ENCODE measurements at regions not wholly inside any gene's neighbourhood (a gene's known extent, or its start where the extent isn't known, plus 50 kb on each side); places are given as distances from the start of the nearest gene placed in this dataset.
"Not testable (repeated sequence)": the region's sequence is repeated elsewhere in the genome, so short reads cannot be mapped to it uniquely, and the experiment has no call there.

- DNase-seq: no peak
Observed at GRCh38 chr4:84224522-84224921, 274.6 kb downstream of the NKX6-1 start.

DNA sequence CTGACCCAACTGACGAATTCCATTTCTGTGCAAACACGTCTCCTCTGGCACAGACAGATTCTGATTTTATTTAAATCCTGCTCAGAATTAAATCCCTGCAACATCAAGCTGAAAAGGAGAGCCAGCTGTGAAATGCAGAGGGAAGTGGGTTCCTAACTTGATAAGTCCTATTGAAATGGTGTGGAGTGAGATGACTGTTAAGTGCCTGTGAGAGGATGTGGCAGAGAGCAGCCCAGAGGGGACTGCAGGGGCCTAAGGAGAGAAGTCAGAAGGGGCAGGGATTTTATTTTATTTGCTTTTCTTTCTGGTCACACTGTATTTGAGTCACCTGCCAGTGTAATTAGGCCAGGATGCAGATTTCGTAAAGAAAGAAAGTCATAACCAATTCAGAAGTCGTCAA is 277.4 kb downstream of the NKX6-1 start:
- no peak for DNase-seq

- no peak for DNase-seq
Observed at GRCh38 chr4:84220990-84221389, 278.1 kb downstream of the NKX6-1 start.

DNA sequence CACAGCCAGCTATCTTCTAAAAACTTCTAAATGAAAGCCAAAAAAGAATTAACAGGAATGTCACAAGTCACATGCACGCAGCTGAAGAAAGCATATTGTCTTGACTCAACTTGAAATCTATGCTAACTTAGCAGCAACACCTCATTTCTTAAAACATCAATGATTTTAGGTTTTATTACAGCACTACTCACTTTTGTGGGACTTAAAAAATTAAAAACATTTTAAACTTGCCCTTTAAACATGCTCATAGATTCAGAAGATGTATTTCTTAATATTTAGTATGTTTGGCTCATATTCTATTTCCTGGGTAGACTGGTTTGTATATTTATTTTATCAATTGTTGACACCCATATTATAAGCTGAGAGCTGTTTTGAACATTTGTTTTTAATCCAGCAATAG is 279.4 kb downstream of the NKX6-1 start:
- no peak for DNase-seq

- DNase-seq: peak in 3 of 56 donors; percentile 1 to 2 (median 1)
Observed at GRCh38 chr4:84218031-84218430, 281.1 kb downstream of the NKX6-1 start.

GRCh38 chr4:84215217-84215616 is 283.9 kb downstream of the NKX6-1 start:
- no peak for DNase-seq

- DNase-seq: not testable (repeated sequence)
Observed at GRCh38 chr4:84206226-84206625, 292.9 kb downstream of the NKX6-1 start.

DNA sequence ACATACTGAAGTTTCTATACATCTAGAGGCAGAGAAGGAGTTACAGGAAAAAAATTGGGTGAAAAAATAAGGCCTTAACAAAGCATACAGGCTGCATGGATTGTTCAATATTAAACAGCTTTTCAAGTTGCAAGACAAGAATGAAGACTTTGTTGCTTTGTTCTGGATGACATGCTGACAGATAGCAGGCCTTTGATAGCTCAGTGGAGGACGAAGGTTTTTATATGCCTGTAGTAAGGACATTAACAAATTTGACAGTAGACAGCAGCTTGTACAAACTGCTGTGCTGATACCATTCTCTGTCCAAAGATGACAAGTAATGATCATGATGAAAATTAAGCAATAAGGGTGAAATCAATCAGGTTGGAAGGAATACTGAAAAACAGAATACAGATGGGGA is 309.9 kb downstream of the NKX6-1 start:
- DNase-seq: no peak

GRCh38 chr4:84179409-84179808 is 319.7 kb downstream of the NKX6-1 start:
- DNase-seq: no peak

DNA sequence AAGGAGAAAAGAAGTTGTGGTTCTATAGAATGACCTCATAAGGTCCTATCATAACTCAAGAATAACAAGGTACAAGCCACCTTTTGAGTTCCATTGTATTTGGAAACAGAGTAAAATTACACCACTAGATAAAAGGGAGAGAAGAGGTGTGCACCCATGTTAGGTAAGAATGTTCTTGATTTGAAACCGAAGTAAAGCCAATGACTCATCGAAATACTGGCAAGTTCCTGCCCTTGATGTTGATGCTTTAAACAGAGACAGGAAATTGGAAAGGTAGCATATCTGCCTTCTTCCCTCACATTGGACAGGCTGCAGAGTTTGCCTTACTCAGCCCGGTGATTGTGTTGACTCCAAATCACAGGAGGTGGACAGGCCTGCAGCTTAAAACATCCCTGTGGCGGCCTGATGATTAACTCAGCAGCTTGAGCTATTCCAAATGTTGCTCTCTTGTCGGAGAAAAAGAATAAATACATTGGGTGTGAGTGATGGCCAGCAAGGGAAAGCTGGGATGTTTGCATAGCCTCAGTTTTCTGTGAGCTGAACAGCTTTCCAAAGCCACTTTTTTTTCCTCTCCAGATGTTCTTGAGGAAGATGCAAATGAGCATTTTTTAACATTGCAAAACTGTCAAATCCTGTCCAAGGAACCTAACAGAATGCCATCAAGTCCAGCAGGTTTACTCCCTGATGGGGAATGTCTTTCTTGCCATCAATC is 321.1 kb downstream of the NKX6-1 start:
- DNase-seq: no peak

DNA sequence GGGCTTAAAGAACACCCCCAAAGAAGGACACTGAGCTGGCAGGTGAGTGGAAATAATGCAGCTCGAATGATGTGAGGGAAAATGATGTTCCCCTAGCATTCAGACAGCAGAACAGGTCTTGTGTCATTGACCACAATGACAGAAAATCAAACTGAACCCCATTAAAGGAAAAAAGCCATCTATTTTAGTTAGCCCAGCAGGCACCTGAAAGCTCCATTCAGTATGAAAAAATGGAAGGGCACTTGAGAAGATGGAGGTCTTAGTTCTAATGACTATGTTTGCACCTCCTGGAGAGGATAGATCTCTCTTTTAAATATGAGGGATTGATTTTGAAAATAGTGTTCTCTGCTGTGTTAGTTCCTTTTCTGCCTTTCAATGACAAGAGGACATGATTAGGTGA is 323.1 kb downstream of the NKX6-1 start:
- no peak for DNase-seq

DNA sequence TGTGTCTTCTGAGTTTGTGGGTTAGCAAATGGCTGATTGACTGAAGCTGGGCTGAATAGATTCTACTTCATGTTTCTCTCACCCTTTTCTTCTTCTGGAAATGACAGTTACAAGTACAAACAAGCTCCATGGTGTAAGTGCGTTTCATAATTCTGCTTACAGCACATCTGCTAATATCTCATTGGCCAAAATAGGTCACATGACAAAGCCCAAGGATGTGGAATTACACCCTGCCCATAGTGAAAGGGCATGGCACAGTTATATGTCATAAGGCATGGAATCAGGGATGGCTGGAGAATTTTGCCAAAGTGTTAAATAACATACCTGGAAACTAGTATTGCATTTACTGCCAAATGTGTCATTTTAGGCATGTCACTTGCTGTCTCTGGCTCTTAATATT is 327.2 kb downstream of the NKX6-1 start:
- DNase-seq: no peak

DNA sequence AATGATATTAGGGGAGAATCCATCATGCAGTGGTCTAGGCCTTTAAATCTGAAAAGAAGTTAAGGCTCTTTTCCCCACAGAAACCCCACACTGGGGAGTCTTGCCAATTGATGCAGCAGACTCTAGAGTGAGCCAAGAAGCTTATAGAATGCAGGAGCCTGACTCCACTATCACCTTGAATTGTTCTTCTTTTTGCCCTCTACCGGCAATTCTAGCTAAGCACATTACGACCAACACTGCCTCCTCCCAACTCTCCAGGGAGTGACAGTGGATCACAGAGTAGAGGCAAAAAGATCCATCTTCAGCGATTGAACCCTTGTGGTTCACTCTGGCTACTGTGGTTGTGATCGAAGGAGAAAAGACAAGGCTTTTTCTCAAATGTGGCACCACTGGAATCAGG is 331.5 kb downstream of the NKX6-1 start:
- DNase-seq: no peak

DNA sequence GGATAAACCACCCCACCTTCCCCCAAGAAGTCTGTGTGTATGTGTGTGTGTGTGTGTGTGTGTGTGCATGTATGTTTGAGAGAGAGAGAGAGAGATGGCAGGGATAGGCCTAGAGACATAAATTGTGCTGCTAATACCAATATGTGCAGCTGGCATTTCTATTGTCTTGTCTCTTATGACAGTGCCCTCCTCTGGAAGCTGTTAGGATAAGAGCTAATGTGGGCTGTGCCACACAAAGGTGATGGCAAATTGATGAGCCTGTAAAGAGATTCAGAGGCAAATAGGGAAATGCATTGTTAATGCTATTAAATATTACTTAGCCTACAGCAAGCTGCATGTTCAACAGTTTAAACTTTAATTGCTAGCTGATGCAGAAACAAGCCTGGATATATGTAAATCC is 332.0 kb downstream of the NKX6-1 start:
- no peak for DNase-seq

GRCh38 chr4:84166486-84166885 is 332.6 kb downstream of the NKX6-1 start:
- DNase-seq: no peak

- no peak for DNase-seq
Observed at GRCh38 chr4:84164201-84164600, 334.9 kb downstream of the NKX6-1 start.

DNA sequence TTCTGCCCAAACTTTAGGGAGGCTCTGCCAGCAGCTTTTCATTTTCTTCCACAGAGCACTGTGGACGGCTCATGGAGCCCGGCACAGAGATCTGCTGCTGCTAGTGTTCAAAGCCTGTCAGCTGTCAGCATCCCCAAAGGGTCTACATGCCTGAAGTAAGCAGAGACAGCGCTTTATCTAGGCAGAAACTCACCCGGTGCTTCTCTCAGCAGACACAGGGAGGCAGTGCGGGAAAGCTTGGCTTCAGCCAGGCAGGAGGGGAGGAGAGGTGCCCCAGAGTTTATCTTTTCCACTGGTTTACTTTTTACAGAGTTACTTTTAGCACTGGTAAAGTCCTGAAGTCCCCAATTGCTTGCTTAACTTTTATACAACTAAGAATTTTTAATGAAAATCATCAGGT is 339.3 kb downstream of the NKX6-1 start:
- DNase-seq: no peak

DNA sequence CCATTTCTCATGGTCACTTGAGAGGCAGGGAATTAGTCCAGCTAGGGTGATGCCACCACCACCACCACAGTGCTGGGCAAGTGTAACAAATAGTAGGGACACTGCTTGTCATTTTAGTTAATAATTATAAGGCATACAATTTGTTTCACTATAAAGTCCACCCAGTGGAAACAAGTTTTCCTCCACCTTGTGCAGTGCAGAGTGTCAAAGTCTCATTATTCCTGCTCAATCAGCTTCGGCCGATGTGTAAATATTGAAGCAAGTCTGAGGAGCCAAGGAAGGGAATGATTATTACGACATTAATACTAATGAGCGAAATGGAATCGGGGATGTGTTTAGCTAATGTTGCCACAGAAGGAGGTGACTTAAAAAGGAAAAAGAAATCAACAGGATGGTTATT is 340.4 kb downstream of the NKX6-1 start:
- DNase-seq: no peak

DNA sequence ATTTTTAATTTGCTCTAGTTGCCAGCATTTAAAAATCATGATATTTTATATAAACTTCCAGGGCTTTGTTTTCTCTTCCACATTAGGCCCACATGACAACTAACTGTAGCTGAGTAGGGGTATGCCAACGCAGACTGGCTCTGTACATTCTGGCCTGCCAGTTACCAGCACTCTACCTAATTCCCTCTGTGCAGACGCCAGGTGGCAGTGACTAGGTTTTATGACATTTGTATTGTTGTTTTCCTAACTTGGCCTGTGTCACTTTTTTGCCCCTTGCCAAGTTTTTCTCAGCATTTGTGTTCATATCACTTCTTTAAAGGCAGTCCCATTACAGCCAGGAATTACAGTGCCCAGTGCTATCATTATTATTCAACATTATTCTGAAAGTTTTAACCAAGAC is 347.5 kb downstream of the NKX6-1 start:
- no peak for DNase-seq

DNA sequence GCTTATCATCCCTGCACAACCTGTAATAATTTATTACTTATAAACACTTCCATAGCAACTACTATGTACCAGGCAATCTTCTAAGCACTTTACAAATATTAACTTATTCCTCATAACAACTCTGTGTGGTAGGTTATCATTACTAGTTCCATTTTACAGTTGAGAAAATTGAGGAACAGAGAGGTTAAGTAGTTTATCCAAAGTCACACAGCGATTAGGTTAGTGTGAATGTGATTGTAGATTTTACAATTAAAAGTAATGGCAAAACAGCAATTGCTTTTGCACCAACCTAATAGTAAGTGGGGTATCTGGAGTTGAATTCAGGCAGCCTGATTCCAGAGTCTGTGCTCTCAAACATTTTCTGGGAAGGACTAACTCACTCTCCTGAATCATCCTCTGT is 348.9 kb downstream of the NKX6-1 start:
- DNase-seq: no peak

- DNase-seq: no peak
Observed at GRCh38 chr4:84147831-84148230, 351.3 kb downstream of the NKX6-1 start.

- DNase-seq: no peak
Observed at GRCh38 chr4:84146300-84146959, 352.7 kb downstream of the NKX6-1 start.

GRCh38 chr4:84145176-84145575 is 353.9 kb downstream of the NKX6-1 start:
- no peak for DNase-seq
